Stimulated activated naive B cell treated with anti-CD40 and anti-IgM and Interleukin-4, amounts not matched to agents 10 μg/mL and 1 μg/mL and 100 μg/mL, for 72 hours (primary cell): ENCODE measurements at regions not wholly inside any gene's neighbourhood (a gene's known extent, or its start where the extent isn't known, plus 50 kb on each side); places are given as distances from the start of the nearest gene placed in this dataset.

ENCODE experiments used
- ATAC-seq, 2 donors: fragments of 150-1000 bp; cut with Tn5 transposase; replicated peaks; 2 replicates each; pipeline ENCODE4 v1.10.0; 2021; ENCODE audit warnings: moderate library complexity in 1 of 2
- DNase-seq: peaks from one replicate; pipeline ENCODE4 v3.0.0; 2021
- H3K27ac Mint-ChIP-seq: one replicate; pipeline ENCODE4 v1.8.0; 2022; ENCODE audit warnings: mild to moderate bottlenecking, mixed read lengths
- H3K27me3 Mint-ChIP-seq, 2 donors: one replicate each; pipeline ENCODE4 v1.8.0; 2022; ENCODE audit warnings: mixed read lengths in 2 of 2
- H3K36me3 Mint-ChIP-seq, 2 donors: one replicate each; pipeline ENCODE4 v1.8.0; 2022; ENCODE audit warnings: mixed read lengths in 2 of 2, mild to moderate bottlenecking in 1 of 2
- H3K4me1 Mint-ChIP-seq, 2 donors: one replicate each; pipeline ENCODE4 v1.8.0; 2022; ENCODE audit warnings: mixed read lengths in 2 of 2, mild to moderate bottlenecking in 1 of 2
- H3K4me3 Mint-ChIP-seq, 2 donors: one replicate each; pipeline ENCODE4 v1.8.0; 2022; ENCODE audit warnings: mild to moderate bottlenecking in 2 of 2, mixed read lengths in 2 of 2, moderate library complexity in 1 of 2
- H3K9me3 Mint-ChIP-seq, 2 donors: one replicate each; pipeline ENCODE4 v1.8.0; 2022; ENCODE audit warnings: mixed read lengths in 2 of 2, mild to moderate bottlenecking in 1 of 2

GRCh38 chr6:90424580-90424979 lies 127.9 kb upstream of the BACH2 start:
- Mint-ChIP-seq H3K9me3 (peaks cover 4 to 7% of the 10 kb centered on the region in 2 donors), H3K4me3 (no peak overlapping the region), H3K36me3 (peaks cover 3 to 4% of the 10 kb centered on the region in 2 donors), H3K4me1 (peaks cover 11 to 14% of the 10 kb centered on the region in 2 donors), H3K27me3 (no peaks in the 10 kb centered on the region), H3K27ac (no peak overlapping the region)
- no peak for ATAC-seq
- no peak for DNase-seq

GRCh38 chr6:90421666-90422065 lies 125.0 kb upstream of the BACH2 start:
- DNase-seq: no peak
- Mint-ChIP-seq H3K27ac (no peak overlapping the region), H3K4me1 (peaks cover 11 to 14% of the 10 kb centered on the region in 2 donors), H3K36me3 (no peaks in the 10 kb centered on the region), H3K4me3 (no peak overlapping the region), H3K9me3 (no peaks in the 10 kb centered on the region), H3K27me3 (no peaks in the 10 kb centered on the region)
- ATAC-seq: no peak

GRCh38 chr6:90420500-90420899 lies 123.9 kb upstream of the BACH2 start:
- Mint-ChIP-seq H3K4me1 (peaks cover 6 to 7% of the 10 kb centered on the region in 2 donors), H3K27ac (no peak overlapping the region), H3K4me3 (no peak overlapping the region), H3K27me3 (no peaks in the 10 kb centered on the region), H3K36me3 (no peaks in the 10 kb centered on the region), H3K9me3 (no peaks in the 10 kb centered on the region)
- DNase-seq (no peak), ATAC-seq (no peak)

DNA sequence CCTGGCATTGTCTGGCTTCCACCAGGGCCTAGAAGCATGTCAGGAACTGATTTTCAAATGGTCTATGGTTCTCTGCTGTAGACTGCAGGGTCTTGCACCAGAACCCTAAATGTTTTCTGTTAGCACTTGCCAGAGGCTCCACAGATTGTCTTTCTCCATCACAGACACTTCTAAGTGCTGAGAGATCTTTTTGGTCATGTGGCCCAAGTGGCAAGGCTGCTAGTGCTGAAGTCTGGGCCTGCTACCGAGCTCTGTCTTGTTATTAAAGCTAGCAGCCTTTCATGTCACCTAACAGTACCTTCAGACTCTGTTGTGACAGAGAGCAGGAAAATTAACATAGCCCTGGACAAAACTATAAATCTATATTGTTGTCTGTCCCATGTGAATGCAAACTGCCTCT lies 120.7 kb upstream of the BACH2 start:
- DNase-seq (no peak), ATAC-seq (no peak)
- Mint-ChIP-seq H3K4me1 (peaks cover 10 to 23% of the 10 kb centered on the region in 2 donors), H3K36me3 (no peaks in the 10 kb centered on the region), H3K4me3 (no peak overlapping the region), H3K27me3 (no peaks in the 10 kb centered on the region), H3K9me3 (no peaks in the 10 kb centered on the region), H3K27ac (no peak overlapping the region)

- Mint-ChIP-seq H3K4me1 (peaks cover 15 to 33% of the 10 kb centered on the region in 2 donors), H3K4me3 (no peak overlapping the region), H3K27me3 (no peaks in the 10 kb centered on the region), H3K36me3 (no peaks in the 10 kb centered on the region), H3K27ac (no peak overlapping the region), H3K9me3 (no peaks in the 10 kb centered on the region)
- DNase-seq: no peak
- ATAC-seq: no peak
Measured at GRCh38 chr6:90416322-90416721, 119.7 kb upstream of the BACH2 start.

DNA sequence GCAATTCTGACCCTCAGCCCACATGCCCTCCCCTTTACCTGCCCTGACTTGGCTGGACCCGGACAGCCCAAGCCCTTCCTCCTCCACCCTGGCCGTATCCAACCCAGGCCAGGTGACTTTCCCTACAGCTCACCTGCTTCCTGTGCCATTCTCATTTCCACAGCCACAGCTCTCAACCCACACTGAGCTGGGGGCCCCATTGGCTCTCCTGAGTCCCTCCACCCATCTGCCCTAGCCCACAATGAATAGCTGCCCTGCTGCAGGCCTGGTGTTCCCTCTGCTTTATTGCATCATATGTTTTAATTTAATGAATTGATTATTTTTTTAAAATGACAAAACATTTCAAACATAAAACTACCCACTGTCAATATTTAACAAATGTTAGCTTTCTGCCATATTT lies 118.5 kb upstream of the BACH2 start:
- ATAC-seq: no peak
- Mint-ChIP-seq H3K9me3 (no peaks in the 10 kb centered on the region), H3K4me1 (peaks cover 21 to 43% of the 10 kb centered on the region in 2 donors), H3K27me3 (no peaks in the 10 kb centered on the region), H3K36me3 (no peaks in the 10 kb centered on the region), H3K4me3 (no peak overlapping the region), H3K27ac (no peak overlapping the region)
- no peak for DNase-seq

DNA sequence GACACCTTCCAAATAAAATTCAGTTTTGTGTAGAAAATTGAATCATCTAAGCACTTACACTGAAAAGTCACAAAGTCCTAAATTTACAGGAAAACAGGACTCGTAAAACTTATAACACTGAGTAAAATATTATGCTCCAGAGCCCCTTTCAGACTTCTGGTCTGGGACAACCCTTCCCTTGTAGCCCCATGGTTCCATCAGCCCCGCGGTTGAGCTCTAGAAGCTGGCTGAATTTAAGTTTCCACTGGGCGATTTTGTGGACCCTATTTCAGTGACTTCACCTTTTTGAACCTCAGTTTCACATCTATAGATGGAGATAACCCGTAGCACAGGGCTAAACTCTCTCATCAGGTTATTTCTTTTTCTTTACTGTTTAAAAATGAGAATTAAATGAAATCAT lies 117.7 kb upstream of the BACH2 start:
- H3K36me3 Mint-ChIP-seq: no peaks in the 10 kb centered on the region
- H3K4me3 Mint-ChIP-seq: peak overlapping the region; percentile 49 to 78
- no peak for DNase-seq
- no peak overlapping the region for H3K27ac Mint-ChIP-seq
- H3K27me3 Mint-ChIP-seq: no peaks in the 10 kb centered on the region
- ATAC-seq: no peak
- peaks cover 24 to 50% of the 10 kb centered on the region in 2 donors for H3K4me1 Mint-ChIP-seq
- H3K9me3 Mint-ChIP-seq: no peaks in the 10 kb centered on the region

GRCh38 chr6:90413867-90414266 lies 117.2 kb upstream of the BACH2 start:
- peak overlapping the region; percentile 49 to 78 for H3K4me3 Mint-ChIP-seq
- no peaks in the 10 kb centered on the region for H3K36me3 Mint-ChIP-seq
- peaks cover 27 to 54% of the 10 kb centered on the region in 2 donors for H3K4me1 Mint-ChIP-seq
- ATAC-seq (peak; percentile 75 to 82), DNase-seq (peak; percentile 56)
- no peaks in the 10 kb centered on the region for H3K27me3 Mint-ChIP-seq
- no peak overlapping the region for H3K27ac Mint-ChIP-seq
- no peaks in the 10 kb centered on the region for H3K9me3 Mint-ChIP-seq

GRCh38 chr6:90413396-90413795 lies 116.8 kb upstream of the BACH2 start:
- no peak overlapping the region for H3K27ac Mint-ChIP-seq
- peak overlapping the region; percentile 49 to 78 for H3K4me3 Mint-ChIP-seq
- H3K4me1 Mint-ChIP-seq: peaks cover 29 to 56% of the 10 kb centered on the region in 2 donors
- DNase-seq: no peak
- ATAC-seq: no peak
- no peaks in the 10 kb centered on the region for H3K27me3 Mint-ChIP-seq
- H3K9me3 Mint-ChIP-seq: no peaks in the 10 kb centered on the region
- no peaks in the 10 kb centered on the region for H3K36me3 Mint-ChIP-seq

DNA sequence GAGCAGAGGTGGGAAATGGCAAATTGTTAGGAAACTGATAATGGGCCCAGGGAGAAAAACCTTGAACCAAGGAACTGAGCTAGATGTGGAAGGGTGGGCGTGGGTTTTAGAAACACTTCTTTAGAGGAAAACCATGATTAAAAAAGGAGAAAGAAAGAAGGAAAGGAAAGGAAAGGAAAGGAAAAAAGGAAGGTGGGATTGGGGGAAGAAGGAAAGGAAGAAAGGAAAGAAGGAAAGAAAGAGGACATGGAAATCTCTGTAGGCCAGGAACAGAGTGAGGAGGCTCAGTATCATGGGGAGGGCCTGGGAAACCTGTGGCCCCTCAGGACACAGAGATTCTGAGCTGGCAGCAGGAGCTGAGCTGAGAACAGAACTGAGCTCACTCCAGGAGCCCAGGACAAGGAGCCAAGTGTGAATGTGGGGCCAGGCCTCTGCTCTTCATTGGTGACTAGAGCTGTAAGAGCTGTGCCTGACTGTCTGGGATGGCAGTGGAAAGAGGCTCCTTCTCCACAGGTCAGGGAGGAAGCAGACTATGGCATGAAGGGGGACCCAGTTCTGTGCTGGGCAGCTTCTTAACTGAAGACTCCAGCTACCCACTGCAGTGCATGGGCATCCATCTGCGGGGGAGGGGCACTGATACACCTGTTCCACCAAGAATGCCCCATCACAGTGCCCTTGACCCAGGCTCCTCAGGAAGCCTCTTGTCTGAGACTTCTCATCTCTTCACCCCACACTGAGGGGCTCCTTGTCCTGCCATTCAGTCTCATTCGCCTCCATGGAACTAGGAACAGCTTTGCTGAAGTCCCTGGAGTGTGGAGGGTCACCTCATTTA lies 116.1 kb upstream of the BACH2 start:
- DNase-seq (no peak), ATAC-seq (no peak)
- no peaks in the 10 kb centered on the region for H3K36me3 Mint-ChIP-seq
- H3K4me3 Mint-ChIP-seq: no peak overlapping the region
- peak overlapping the region; percentile 33 for H3K27ac Mint-ChIP-seq
- H3K4me1 Mint-ChIP-seq: peaks cover 29 to 56% of the 10 kb centered on the region in 2 donors
- H3K27me3 Mint-ChIP-seq: no peaks in the 10 kb centered on the region
- no peaks in the 10 kb centered on the region for H3K9me3 Mint-ChIP-seq

DNA sequence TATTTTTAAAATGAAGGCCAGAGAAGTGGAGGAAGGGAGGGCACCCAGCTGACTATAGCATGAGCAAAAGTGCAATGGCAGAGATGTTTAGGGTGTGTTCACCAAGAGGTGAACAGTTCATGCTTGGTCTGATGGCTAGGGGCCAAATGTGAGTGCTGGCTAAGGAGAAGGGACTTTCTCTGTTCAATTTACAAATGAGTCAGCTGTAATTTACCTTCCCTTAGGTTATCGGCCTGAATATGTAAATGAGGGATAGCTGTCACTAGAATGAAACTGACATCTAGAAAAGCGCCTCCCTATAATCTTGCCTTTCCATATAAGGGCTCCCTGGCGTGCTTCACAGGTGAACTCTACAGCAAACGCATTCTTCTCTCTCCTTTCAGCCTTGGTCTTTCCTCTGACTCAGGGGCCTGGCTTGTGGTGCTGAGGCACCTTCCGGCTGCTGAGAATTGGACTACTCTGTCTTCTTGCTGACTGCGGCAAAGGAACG lies 114.7 kb upstream of the BACH2 start:
- ATAC-seq: peak; percentile 89 to 91
- H3K36me3 Mint-ChIP-seq: no peaks in the 10 kb centered on the region
- DNase-seq: peak; percentile 75
- no peaks in the 10 kb centered on the region for H3K27me3 Mint-ChIP-seq
- peak overlapping the region; percentile 84 for H3K27ac Mint-ChIP-seq
- H3K4me1 Mint-ChIP-seq: peaks cover 31 to 59% of the 10 kb centered on the region in 2 donors
- H3K9me3 Mint-ChIP-seq: no peaks in the 10 kb centered on the region
- no peak overlapping the region for H3K4me3 Mint-ChIP-seq

GRCh38 chr6:90409700-90410099 lies 113.1 kb upstream of the BACH2 start:
- Mint-ChIP-seq H3K27ac (no peak overlapping the region), H3K4me3 (no peak overlapping the region), H3K9me3 (no peaks in the 10 kb centered on the region), H3K27me3 (no peaks in the 10 kb centered on the region), H3K36me3 (no peaks in the 10 kb centered on the region), H3K4me1 (peaks cover 34 to 64% of the 10 kb centered on the region in 2 donors)
- no peak for ATAC-seq
- DNase-seq: no peak

- peaks cover 33 to 56% of the 10 kb centered on the region in 2 donors for H3K4me1 Mint-ChIP-seq
Measured at GRCh38 chr6:90406957-90407356, 110.3 kb upstream of the BACH2 start.

GRCh38 chr6:90406142-90406794 lies 109.6 kb upstream of the BACH2 start:
- ATAC-seq: peak; percentile 91 to 95
- DNase-seq: no peak
- Mint-ChIP-seq H3K9me3 (no peaks in the 10 kb centered on the region), H3K4me3 (no peak overlapping the region), H3K27me3 (no peaks in the 10 kb centered on the region), H3K4me1 (peaks cover 30 to 52% of the 10 kb centered on the region in 2 donors), H3K27ac (no peak overlapping the region), H3K36me3 (no peaks in the 10 kb centered on the region)

More at GRCh38 chr6:90406957-90407356, 110.3 kb upstream of the BACH2 start:
- Mint-ChIP-seq H3K27me3 (no peaks in the 10 kb centered on the region), H3K4me3 (no peak overlapping the region), H3K9me3 (no peaks in the 10 kb centered on the region), H3K27ac (no peak overlapping the region), H3K36me3 (no peaks in the 10 kb centered on the region)
- ATAC-seq (no peak), DNase-seq (no peak)
